Immature natural killer cell (primary cell): ENCODE measurements at regions not wholly inside any gene's neighbourhood (a gene's known extent, or its start where the extent isn't known, plus 50 kb on each side); places are given as distances from the start of the nearest gene placed in this dataset.
"Not testable (repeated sequence)": the region's sequence is repeated elsewhere in the genome, so short reads cannot be mapped to it uniquely, and the experiment has no call there.

ENCODE experiments used
- DNase-seq, 3 donors: peaks; one replicate each; pipeline ENCODE4 v3.0.0; 2022; ENCODE audit warnings: mixed read lengths in 1 of 3
- H3K27ac Mint-ChIP-seq, 6 donors: one replicate each; pipeline ENCODE4 v1.8.0; 2020; ENCODE audit warnings: mixed read lengths in 6 of 6, mild to moderate bottlenecking in 5 of 6, inconsistent platforms in 4 of 6, moderate library complexity in 3 of 6
- H3K27me3 Mint-ChIP-seq, 3 donors: one replicate each; pipeline ENCODE4 v1.8.0; 2020 to 2021; ENCODE audit warnings: low read depth in 3 of 3, mild to moderate bottlenecking in 3 of 3, mixed read lengths in 3 of 3, moderate library complexity in 3 of 3, inconsistent platforms in 1 of 3
- H3K36me3 Mint-ChIP-seq, 3 donors: one replicate each; pipeline ENCODE4 v1.8.0; 2020; ENCODE audit warnings: mixed read lengths in 3 of 3, inconsistent platforms in 2 of 3, mild to moderate bottlenecking in 2 of 3
- H3K4me1 Mint-ChIP-seq, 2 donors: one replicate each; pipeline ENCODE4 v1.8.0; 2020; ENCODE audit warnings: inconsistent platforms in 2 of 2, mild to moderate bottlenecking in 2 of 2, mixed read lengths in 2 of 2, moderate library complexity in 1 of 2
- H3K4me3 Mint-ChIP-seq, 5 donors: one replicate each; pipeline ENCODE4 v1.8.0; 2020; ENCODE audit warnings: mild to moderate bottlenecking in 5 of 5, mixed read lengths in 5 of 5, inconsistent platforms in 3 of 5, moderate library complexity in 3 of 5
- H3K9me3 Mint-ChIP-seq, 6 donors: one replicate each; pipeline ENCODE4 v1.8.0; 2020; ENCODE audit warnings: mild to moderate bottlenecking in 6 of 6, mixed read lengths in 6 of 6, inconsistent platforms in 4 of 6, moderate library complexity in 3 of 6

- no peak overlapping the region for H3K27ac Mint-ChIP-seq
- DNase-seq = no peak
- H3K4me3 Mint-ChIP-seq = no peak overlapping the region
- peaks cover 0 to 5% (median under 1%) of the 10 kb centered on the region in 6 donors for H3K9me3 Mint-ChIP-seq
- no peaks in the 10 kb centered on the region for H3K4me1 Mint-ChIP-seq
- H3K27me3 Mint-ChIP-seq = no peaks in the 10 kb centered on the region
- H3K36me3 Mint-ChIP-seq = no peaks in the 10 kb centered on the region
Observed at GRCh38 chr12:90589956-90590355, 365.0 kb downstream of the CCER1 start.

GRCh38 chr12:90585640-90586304, 369.2 kb downstream of the CCER1 start:
- DNase-seq = no peak
- Mint-ChIP-seq H3K27me3 (no peaks in the 10 kb centered on the region), H3K9me3 (peaks cover 0 to 6% (median under 1%) of the 10 kb centered on the region in 6 donors), H3K4me1 (no peaks in the 10 kb centered on the region), H3K4me3 (no peak overlapping the region), H3K27ac (no peak overlapping the region), H3K36me3 (no peaks in the 10 kb centered on the region)

- H3K4me1 Mint-ChIP-seq = no peaks in the 10 kb centered on the region
- no peak for DNase-seq
- no peak overlapping the region for H3K27ac Mint-ChIP-seq
- peaks cover 0 to 3% (median 0%) of the 10 kb centered on the region in 3 donors for H3K27me3 Mint-ChIP-seq
- no peak overlapping the region for H3K4me3 Mint-ChIP-seq
- no peaks in the 10 kb centered on the region for H3K36me3 Mint-ChIP-seq
- peaks cover 3 to 25% (median 8%) of the 10 kb centered on the region in 6 donors for H3K9me3 Mint-ChIP-seq
Observed at GRCh38 chr12:90576707-90577106, 378.3 kb downstream of the CCER1 start.

- Mint-ChIP-seq H3K36me3 (no peaks in the 10 kb centered on the region), H3K4me3 (no peak overlapping the region), H3K9me3 (peaks cover 3 to 25% (median 8%) of the 10 kb centered on the region in 6 donors), H3K4me1 (no peaks in the 10 kb centered on the region), H3K27ac (no peak overlapping the region), H3K27me3 (peaks cover 0 to 7% (median 3%) of the 10 kb centered on the region in 3 donors)
- no peak for DNase-seq
Observed at GRCh38 chr12:90575995-90576394, 379.0 kb downstream of the CCER1 start.

GRCh38 chr12:90574676-90575075, 380.3 kb downstream of the CCER1 start:
- H3K4me1 Mint-ChIP-seq = no peaks in the 10 kb centered on the region
- no peak overlapping the region for H3K4me3 Mint-ChIP-seq
- peaks cover 0 to 8% (median 3%) of the 10 kb centered on the region in 3 donors for H3K27me3 Mint-ChIP-seq
- H3K36me3 Mint-ChIP-seq = no peaks in the 10 kb centered on the region
- H3K9me3 Mint-ChIP-seq = peaks cover 3 to 31% (median 10%) of the 10 kb centered on the region in 6 donors
- no peak overlapping the region for H3K27ac Mint-ChIP-seq
- no peak for DNase-seq

GRCh38 chr12:90572778-90573177, 382.2 kb downstream of the CCER1 start:
- Mint-ChIP-seq H3K27me3 (peaks cover 0 to 5% (median 3%) of the 10 kb centered on the region in 3 donors), H3K4me3 (no peak overlapping the region), H3K4me1 (no peaks in the 10 kb centered on the region), H3K36me3 (no peaks in the 10 kb centered on the region), H3K9me3 (peaks cover 3 to 30% (median 9%) of the 10 kb centered on the region in 6 donors), H3K27ac (no peak overlapping the region)
- no peak for DNase-seq

GRCh38 chr12:90569685-90570084, 385.3 kb downstream of the CCER1 start:
- Mint-ChIP-seq H3K4me1 (no peaks in the 10 kb centered on the region), H3K4me3 (no peak overlapping the region), H3K27me3 (peaks cover 0 to 5% (median 3%) of the 10 kb centered on the region in 3 donors), H3K36me3 (no peaks in the 10 kb centered on the region), H3K27ac (no peak overlapping the region), H3K9me3 (peaks cover 4 to 47% (median 17%) of the 10 kb centered on the region in 6 donors)
- DNase-seq = no peak

GRCh38 chr12:90562671-90563070, 392.3 kb downstream of the CCER1 start:
- no peaks in the 10 kb centered on the region for H3K36me3 Mint-ChIP-seq
- no peak for DNase-seq
- H3K4me1 Mint-ChIP-seq = no peaks in the 10 kb centered on the region
- H3K9me3 Mint-ChIP-seq = peaks cover 3 to 51% (median 11%) of the 10 kb centered on the region in 6 donors
- H3K27ac Mint-ChIP-seq = no peak overlapping the region
- peaks cover 0 to 2% (median 0%) of the 10 kb centered on the region in 3 donors for H3K27me3 Mint-ChIP-seq
- no peak overlapping the region for H3K4me3 Mint-ChIP-seq

GRCh38 chr12:90548595-90548994, 406.4 kb downstream of the CCER1 start:
- no peaks in the 10 kb centered on the region for H3K36me3 Mint-ChIP-seq
- peaks cover 0 to 5% (median 0%) of the 10 kb centered on the region in 6 donors for H3K9me3 Mint-ChIP-seq
- no peaks in the 10 kb centered on the region for H3K27me3 Mint-ChIP-seq
- no peak for DNase-seq
- no peaks in the 10 kb centered on the region for H3K4me1 Mint-ChIP-seq
- no peak overlapping the region for H3K4me3 Mint-ChIP-seq
- no peak overlapping the region for H3K27ac Mint-ChIP-seq

GRCh38 chr12:90546511-90546910, 408.5 kb downstream of the CCER1 start:
- Mint-ChIP-seq H3K27ac (no peak overlapping the region), H3K36me3 (no peaks in the 10 kb centered on the region), H3K4me3 (no peak overlapping the region), H3K9me3 (peaks cover 0 to 5% (median 0%) of the 10 kb centered on the region in 6 donors), H3K27me3 (no peaks in the 10 kb centered on the region), H3K4me1 (no peaks in the 10 kb centered on the region)
- no peak for DNase-seq

GRCh38 chr12:90543841-90544240, 411.1 kb downstream of the CCER1 start:
- DNase-seq = no peak
- Mint-ChIP-seq H3K36me3 (no peaks in the 10 kb centered on the region), H3K4me1 (no peaks in the 10 kb centered on the region), H3K27me3 (no peaks in the 10 kb centered on the region), H3K4me3 (no peak overlapping the region), H3K27ac (no peak overlapping the region), H3K9me3 (peaks cover 0 to 5% (median 0%) of the 10 kb centered on the region in 6 donors)

- Mint-ChIP-seq H3K36me3 (no peaks in the 10 kb centered on the region), H3K4me3 (no peak overlapping the region), H3K27me3 (no peaks in the 10 kb centered on the region), H3K9me3 (peaks cover 0 to 5% (median 0%) of the 10 kb centered on the region in 6 donors), H3K4me1 (no peaks in the 10 kb centered on the region), H3K27ac (no peak overlapping the region)
- DNase-seq = no peak
Observed at GRCh38 chr12:90543374-90543773, 411.6 kb downstream of the CCER1 start.

- H3K27ac Mint-ChIP-seq, H3K27me3 Mint-ChIP-seq, H3K36me3 Mint-ChIP-seq, H3K4me3 Mint-ChIP-seq, H3K9me3 Mint-ChIP-seq, H3K4me1 Mint-ChIP-seq, DNase-seq: not testable (repeated sequence)
Observed at GRCh38 chr12:90542852-90543251, 412.1 kb downstream of the CCER1 start.

GRCh38 chr12:90533828-90534227, 421.1 kb downstream of the CCER1 start:
- H3K9me3 Mint-ChIP-seq = peaks cover 3 to 11% (median 7%) of the 10 kb centered on the region in 6 donors
- H3K27me3 Mint-ChIP-seq, H3K27ac Mint-ChIP-seq, H3K36me3 Mint-ChIP-seq, H3K4me1 Mint-ChIP-seq, H3K4me3 Mint-ChIP-seq, DNase-seq: not testable (repeated sequence)
